ENCODE measurements at regions not wholly inside any gene's neighbourhood (a gene's known extent, or its start where the extent isn't known, plus 50 kb on each side); places are given as distances from the start of the nearest gene placed in this dataset.

GRCh38 chr22:48560389-48560751 is 1267.3 kb downstream of the BRD1 start:
- Histone ChIP-seq H3K27me3 (replicated peaks; ENCODE audit: insufficient read depth) (no peaks in the 10 kb centered on the region), H3K9me3 (no peaks in the 10 kb centered on the region), H3K4me3 (no peak overlapping the region), H3K4me1 (ENCODE audit: control insufficient read depth in 1 of 2, low read depth in 2 of 2) (no peaks in the 10 kb centered on the region), H3K36me3 (no peaks in the 10 kb centered on the region), H3K27ac (no peak overlapping the region)
- TF ChIP-seq CTCF (IDR thresholded peaks at IDR 0.05), result no peak
- ATAC-seq (ENCODE audit: insufficient number of reproducible peaks, low FRiP score, low read depth), result no peak
- DNase-seq (ENCODE audit: low spot score), result no peak

GRCh38 chr22:48559647-48560388 is 1267.9 kb downstream of the BRD1 start:
- Histone ChIP-seq H3K27me3 (replicated peaks; ENCODE audit: insufficient read depth) (no peaks in the 10 kb centered on the region), H3K4me1 (ENCODE audit: control insufficient read depth in 1 of 2, low read depth in 2 of 2) (no peaks in the 10 kb centered on the region), H3K36me3 (no peaks in the 10 kb centered on the region), H3K9me3 (no peaks in the 10 kb centered on the region), H3K27ac (no peak overlapping the region), H3K4me3 (no peak overlapping the region)
- no peak for DNase-seq (ENCODE audit: low spot score)
- TF ChIP-seq CTCF (IDR thresholded peaks at IDR 0.05), result no peak
- ATAC-seq (ENCODE audit: insufficient number of reproducible peaks, low FRiP score, low read depth), result no peak

DNA sequence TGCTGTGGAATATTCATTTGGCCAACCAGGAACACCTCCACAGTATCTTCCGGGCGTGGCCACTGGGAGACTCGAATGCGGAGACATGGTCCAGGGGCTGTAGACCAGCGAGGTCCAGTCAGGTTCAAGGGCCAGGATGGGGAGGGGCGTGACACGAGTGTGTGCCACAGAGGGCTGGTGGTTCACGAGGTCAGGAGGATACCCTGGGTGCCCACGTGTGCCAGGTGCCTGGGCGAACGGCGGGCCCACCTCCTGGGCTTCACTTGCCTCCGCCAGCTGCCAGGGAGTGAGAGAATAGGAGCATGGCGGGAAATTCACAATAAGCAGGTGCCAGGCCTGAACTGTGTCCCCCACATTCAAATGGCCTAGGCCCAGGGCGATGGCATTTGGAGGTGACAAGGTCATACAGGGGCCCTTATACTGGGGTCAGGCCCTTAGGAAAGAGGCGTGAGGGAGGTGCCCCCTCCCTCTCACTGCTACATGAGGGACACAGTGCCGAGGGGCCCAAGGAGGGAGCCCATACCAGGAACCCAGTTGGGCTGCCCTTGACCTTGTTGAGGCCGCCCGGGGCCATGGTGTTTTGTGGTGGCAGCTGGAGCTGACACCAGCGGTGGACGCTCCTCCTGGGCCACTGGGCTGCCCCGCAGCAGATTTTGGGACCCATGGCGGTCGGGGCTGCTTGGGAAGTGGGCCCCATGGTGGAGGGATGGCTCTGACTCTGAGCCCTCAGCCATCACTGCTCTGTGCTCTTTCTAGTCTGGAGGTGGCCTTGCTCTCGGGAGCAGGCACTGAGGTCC is 1268.9 kb downstream of the BRD1 start:
- Histone ChIP-seq H3K27ac (no peak overlapping the region), H3K4me3 (no peak overlapping the region), H3K4me1 (ENCODE audit: control insufficient read depth in 1 of 2, low read depth in 2 of 2) (no peaks in the 10 kb centered on the region), H3K27me3 (replicated peaks; ENCODE audit: insufficient read depth) (no peaks in the 10 kb centered on the region), H3K36me3 (no peaks in the 10 kb centered on the region), H3K9me3 (no peaks in the 10 kb centered on the region)
- no peak for ATAC-seq (ENCODE audit: insufficient number of reproducible peaks, low FRiP score, low read depth)
- TF ChIP-seq CTCF (IDR thresholded peaks at IDR 0.05), result no peak
- DNase-seq (ENCODE audit: low spot score), result no peak

GRCh38 chr22:48558016-48558415 is 1269.7 kb downstream of the BRD1 start:
- Histone ChIP-seq H3K4me1 (ENCODE audit: control insufficient read depth in 1 of 2, low read depth in 2 of 2) (no peaks in the 10 kb centered on the region), H3K27me3 (replicated peaks; ENCODE audit: insufficient read depth) (no peaks in the 10 kb centered on the region)
- no peak for DNase-seq (ENCODE audit: low spot score)

More at GRCh38 chr22:48558016-48558415, 1269.7 kb downstream of the BRD1 start:
- no peaks in the 10 kb centered on the region for H3K9me3 ChIP-seq
- TF ChIP-seq CTCF (IDR thresholded peaks at IDR 0.05), result no peak
- no peak for ATAC-seq (ENCODE audit: insufficient number of reproducible peaks, low FRiP score, low read depth)
- no peak overlapping the region for H3K27ac ChIP-seq
- H3K4me3 ChIP-seq, result no peak overlapping the region
- no peaks in the 10 kb centered on the region for H3K36me3 ChIP-seq
